ENCODE measurements at regions not wholly inside any gene's neighbourhood (a gene's known extent, or its start where the extent isn't known, plus 50 kb on each side); places are given as distances from the start of the nearest gene placed in this dataset.

DNA sequence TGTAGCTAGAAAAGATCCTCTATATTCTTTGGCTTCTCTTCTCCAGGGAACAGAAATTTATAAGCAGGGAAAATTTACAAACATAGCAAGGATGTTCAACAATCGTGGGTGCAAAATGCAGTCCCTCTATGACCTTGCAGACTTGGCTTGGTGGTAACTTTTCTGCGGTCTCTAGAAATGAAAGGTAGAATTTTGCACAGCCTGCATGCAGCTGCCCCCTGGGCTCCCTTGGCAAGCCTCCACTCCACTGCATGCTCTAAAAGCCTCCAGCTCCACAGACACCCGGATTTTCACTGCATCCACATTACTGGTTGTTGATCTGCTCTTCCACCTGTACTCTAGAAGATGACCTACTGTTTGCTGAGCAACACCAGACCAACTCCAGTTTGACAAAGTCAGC lies 236.5 kb upstream of the EYS start:
- ChIA-PET POLR2A (no interaction called here), CTCF (no interaction called here), SMC1A (ENCODE audit: uncharacterized antibody, unreplicated experiment) (interaction anchor here (3.5 kb wide), 1 partner anchor 11 kb away, joined by 13 read pairs; no protein-coding TSS in a partner anchor), RAD21 (ENCODE audit: unreplicated experiment) (no interaction called here)
- 23% methylated on average over 3 of the region's 3 CpGs for WGBS (ENCODE audit: insufficient coverage, insufficient replicate concordance, low lambda C conversion rate, missing lambda C conversion rate)
- TF ChIP-seq RELA (IDR thresholded peaks at IDR 0.05; ENCODE audit: borderline replicate concordance, partially characterized antibody), result no peak
- TF ChIP-seq, protein P1, sequence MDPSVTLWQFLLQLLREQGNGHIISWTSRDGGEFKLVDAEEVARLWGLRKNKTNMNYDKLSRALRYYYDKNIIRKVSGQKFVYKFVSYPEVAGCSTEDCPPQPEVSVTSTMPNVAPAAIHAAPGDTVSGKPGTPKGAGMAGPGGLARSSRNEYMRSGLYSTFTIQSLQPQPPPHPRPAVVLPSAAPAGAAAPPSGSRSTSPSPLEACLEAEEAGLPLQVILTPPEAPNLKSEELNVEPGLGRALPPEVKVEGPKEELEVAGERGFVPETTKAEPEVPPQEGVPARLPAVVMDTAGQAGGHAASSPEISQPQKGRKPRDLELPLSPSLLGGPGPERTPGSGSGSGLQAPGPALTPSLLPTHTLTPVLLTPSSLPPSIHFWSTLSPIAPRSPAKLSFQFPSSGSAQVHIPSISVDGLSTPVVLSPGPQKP (IDR thresholded peaks at IDR 0.05; ENCODE audit: low read depth, low read length), result no peak
- TF ChIP-seq, protein P2, sequence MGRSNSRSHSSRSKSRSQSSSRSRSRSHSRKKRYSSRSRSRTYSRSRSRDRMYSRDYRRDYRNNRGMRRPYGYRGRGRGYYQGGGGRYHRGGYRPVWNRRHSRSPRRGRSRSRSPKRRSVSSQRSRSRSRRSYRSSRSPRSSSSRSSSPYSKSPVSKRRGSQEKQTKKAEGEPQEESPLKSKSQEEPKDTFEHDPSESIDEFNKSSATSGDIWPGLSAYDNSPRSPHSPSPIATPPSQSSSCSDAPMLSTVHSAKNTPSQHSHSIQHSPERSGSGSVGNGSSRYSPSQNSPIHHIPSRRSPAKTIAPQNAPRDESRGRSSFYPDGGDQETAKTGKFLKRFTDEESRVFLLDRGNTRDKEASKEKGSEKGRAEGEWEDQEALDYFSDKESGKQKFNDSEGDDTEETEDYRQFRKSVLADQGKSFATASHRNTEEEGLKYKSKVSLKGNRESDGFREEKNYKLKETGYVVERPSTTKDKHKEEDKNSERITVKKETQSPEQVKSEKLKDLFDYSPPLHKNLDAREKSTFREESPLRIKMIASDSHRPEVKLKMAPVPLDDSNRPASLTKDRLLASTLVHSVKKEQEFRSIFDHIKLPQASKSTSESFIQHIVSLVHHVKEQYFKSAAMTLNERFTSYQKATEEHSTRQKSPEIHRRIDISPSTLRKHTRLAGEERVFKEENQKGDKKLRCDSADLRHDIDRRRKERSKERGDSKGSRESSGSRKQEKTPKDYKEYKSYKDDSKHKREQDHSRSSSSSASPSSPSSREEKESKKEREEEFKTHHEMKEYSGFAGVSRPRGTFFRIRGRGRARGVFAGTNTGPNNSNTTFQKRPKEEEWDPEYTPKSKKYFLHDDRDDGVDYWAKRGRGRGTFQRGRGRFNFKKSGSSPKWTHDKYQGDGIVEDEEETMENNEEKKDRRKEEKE (IDR thresholded peaks at IDR 0.05), result no peak
- H3K9me3 ChIP-seq (replicated peaks; ENCODE audit: control insufficient read depth, insufficient read depth, low read length), result no peaks in the 10 kb centered on the region
- BruUV-seq (replicated peaks), result no TSS peak
- in situ Hi-C loops (cut with MboI) (no loop called here), intact Hi-C loops (cut with micrococcal nuclease; ENCODE audit: unreplicated experiment) (no loop called here)
- H2AFZ ChIP-seq (ENCODE audit: control insufficient read depth, low read depth, low read length), result no peak overlapping the region
- ATAC-seq (no peak; the same call in 1 of the 3 replicates), DNase-seq (ENCODE audit: low read depth, low spot score) (no peak), FAIRE-seq (no peak)
- H3K4me1 ChIP-seq (ENCODE audit: control insufficient read depth, insufficient read depth, low read length), result no peaks in the 10 kb centered on the region
- H3K4me3 ChIP-seq, result no peak overlapping the region
- no peaks in the 10 kb centered on the region for H3K79me2 ChIP-seq (ENCODE audit: control insufficient read depth, insufficient read depth, low read length)
- no peaks in the 10 kb centered on the region for H4K20me1 ChIP-seq (ENCODE audit: control insufficient read depth, insufficient read depth)
- no peak overlapping the region for H3K9ac ChIP-seq (ENCODE audit: control insufficient read depth, insufficient read depth, low read length)
- H3K4me2 ChIP-seq (ENCODE audit: control insufficient read depth, insufficient read depth), result no peak overlapping the region
- H3K27ac ChIP-seq (ENCODE audit: control insufficient read depth, insufficient read depth), result no peak overlapping the region
- no peaks in the 10 kb centered on the region for H3K36me3 ChIP-seq (ENCODE audit: control insufficient read depth in 2 of 2, insufficient read depth in 2 of 2, low read length in 1 of 2)
- no peaks in the 10 kb centered on the region for H3K27me3 ChIP-seq (replicated peaks in 1 of 2; ENCODE audit: control insufficient read depth in 2 of 2, insufficient read depth in 2 of 2, low read length in 1 of 2)
